Caco-2 (cell line): ENCODE measurements at regions not wholly inside any gene's neighbourhood (a gene's known extent, or its start where the extent isn't known, plus 50 kb on each side); places are given as distances from the start of the nearest gene placed in this dataset.

Experiments used
- BruUV-seq: library from RNA; stranded (reverse); fragments of 400-500 nt; replicated peaks from 2 replicates; lab custom pipeline; 2021; lab: Mats Ljungman, UMichigan
- CTCF ChIA-PET: fragments of 300-600 bp; sonication (Branson Sonifier 250); formaldehyde crosslinking; loops from one replicate; lab custom pipeline; 2022; ENCODE audit warnings: antibody characterized with exemption; lab: Charles Lee
- POLR2A ChIA-PET: fragments of 300-600 bp; sonication (Branson Sonifier 250); formaldehyde crosslinking; loops from one replicate; lab custom pipeline; 2022; ENCODE audit warnings: antibody characterized with exemption; lab: Charles Lee
- DNase-seq, 2 experiments: peaks; one replicate each; pipeline versions ENCODE4 v3.0.0 to v3.0.0-alpha.2; 2020 to 2022
- H3K27me3 ChIP-seq: replicated peaks from 2 replicates; pipeline ENCODE4 v1.6.0; 2011; ENCODE audit warnings: low read length; ENCODE audit not compliant: control insufficient read depth, insufficient read depth
- H3K36me3 ChIP-seq: 2 replicates; pipeline ENCODE4 v1.5.1; 2011; ENCODE audit warnings: low read length; ENCODE audit not compliant: control insufficient read depth, insufficient read depth
- H3K4me1 ChIP-seq: fragments of 250-450 bp; sonication (Bioruptor Pico); 2 replicates; pipeline ENCODE4 v1.5.1; 2020; ENCODE audit warnings: mild to moderate bottlenecking
- H3K4me3 ChIP-seq: 2 replicates; pipeline ENCODE4 v1.5.1; 2011; ENCODE audit warnings: low read depth, mild to moderate bottlenecking, control low read depth, low read length
- H3K9me3 ChIP-seq: fragments of 250-450 bp; sonication (Bioruptor Pico); 2 replicates; pipeline ENCODE4 v1.5.1; 2020; ENCODE audit warnings: mild to moderate bottlenecking, moderate library complexity
- H3K27ac Mint-ChIP-seq: one replicate; pipeline ENCODE4 v1.8.0; 2022; ENCODE audit warnings: mixed read lengths; ENCODE audit not compliant: unreplicated experiment
- H3K27me3 Mint-ChIP-seq: one replicate; pipeline ENCODE4 v1.8.0; 2022; ENCODE audit warnings: mixed read lengths; ENCODE audit not compliant: insufficient read depth, unreplicated experiment
- H3K36me3 Mint-ChIP-seq: one replicate; pipeline ENCODE4 v1.8.0; 2022; ENCODE audit warnings: mild to moderate bottlenecking, mixed read lengths; ENCODE audit not compliant: insufficient read depth, unreplicated experiment
- H3K4me1 Mint-ChIP-seq: one replicate; pipeline ENCODE4 v1.8.0; 2022; ENCODE audit warnings: low read depth, mixed read lengths; ENCODE audit not compliant: unreplicated experiment
- H3K4me3 Mint-ChIP-seq: one replicate; pipeline ENCODE4 v1.8.0; 2022; ENCODE audit warnings: mild to moderate bottlenecking, moderate library complexity, mixed read lengths; ENCODE audit not compliant: unreplicated experiment
- H3K9me3 Mint-ChIP-seq: one replicate; pipeline ENCODE4 v1.8.0; 2022; ENCODE audit warnings: mixed read lengths; ENCODE audit not compliant: unreplicated experiment
- CTCF ChIP-seq, 2 experiments: fragments of 200-600 bp in 1 of 2; IDR thresholded peaks; 1 replicate in 1 of 2; 2 replicates in 1 of 2; pipeline versions ENCODE4 v1.5.1 to v1.8.0; 2011 to 2022; ENCODE audit warnings: antibody characterized with exemption in 1 of 2, control low read depth in 1 of 2, inconsistent platforms in 1 of 2, low read depth in 1 of 2, low read length in 1 of 2, mild to moderate bottlenecking in 1 of 2, moderate library complexity in 1 of 2; ENCODE audit not compliant: insufficient read depth in 1 of 2, severe bottlenecking in 1 of 2, unreplicated experiment in 1 of 2
- intact Hi-C: fragments of 100-400 bp; cut with micrococcal nuclease; formaldehyde crosslinking; loops from one replicate; pipeline ENCODE4 v1.10.0; 2022; ENCODE audit not compliant: unreplicated experiment

GRCh38 chr18:73549236-73549635, 598.4 kb downstream of the FBXO15 start:
- Mint-ChIP-seq H3K4me3 (no peak overlapping the region), H3K4me1 (no peaks in the 10 kb centered on the region), H3K27ac (no peak overlapping the region), H3K27me3 (no peaks in the 10 kb centered on the region), H3K9me3 (no peaks in the 10 kb centered on the region), H3K36me3 (no peaks in the 10 kb centered on the region)
- TF ChIP-seq CTCF (IDR thresholded peaks at IDR 0.05; ENCODE audit: insufficient read depth in 1 of 2, low read depth in 1 of 2, low read length in 1 of 2, severe bottlenecking in 1 of 2, unreplicated experiment in 1 of 2): no peak
- Histone ChIP-seq H3K4me1 (no peaks in the 10 kb centered on the region), H3K9me3 (no peaks in the 10 kb centered on the region), H3K4me3 (no peak overlapping the region), H3K36me3 (no peaks in the 10 kb centered on the region), H3K27me3 (no peaks in the 10 kb centered on the region)
- no peak for DNase-seq
- no TSS peak for BruUV-seq
- CTCF ChIA-PET: no interaction called here
- intact Hi-C loops: no loop called here
- POLR2A ChIA-PET: no interaction called here

GRCh38 chr18:73545472-73545871, 602.2 kb downstream of the FBXO15 start:
- intact Hi-C loops: no loop called here
- no peak overlapping the region for H3K4me3 ChIP-seq
- BruUV-seq: no TSS peak
- H3K4me1 Mint-ChIP-seq: no peaks in the 10 kb centered on the region
- DNase-seq: no peak
- no peaks in the 10 kb centered on the region for H3K27me3 Mint-ChIP-seq
- H3K9me3 Mint-ChIP-seq: no peaks in the 10 kb centered on the region
- no peaks in the 10 kb centered on the region for H3K9me3 ChIP-seq
- no peak overlapping the region for H3K27ac Mint-ChIP-seq
- no peak for TF ChIP-seq CTCF (IDR thresholded peaks at IDR 0.05; ENCODE audit: insufficient read depth in 1 of 2, low read depth in 1 of 2, low read length in 1 of 2, severe bottlenecking in 1 of 2, unreplicated experiment in 1 of 2)
- no peak overlapping the region for H3K4me3 Mint-ChIP-seq
- no peaks in the 10 kb centered on the region for H3K27me3 ChIP-seq
- H3K36me3 Mint-ChIP-seq: no peaks in the 10 kb centered on the region
- no peaks in the 10 kb centered on the region for H3K4me1 ChIP-seq
- H3K36me3 ChIP-seq: no peaks in the 10 kb centered on the region
- ChIA-PET CTCF (no interaction called here), POLR2A (no interaction called here)

GRCh38 chr18:73544617-73545016, 603.0 kb downstream of the FBXO15 start:
- no peaks in the 10 kb centered on the region for H3K36me3 Mint-ChIP-seq
- no peaks in the 10 kb centered on the region for H3K4me1 ChIP-seq
- DNase-seq: no peak
- no peaks in the 10 kb centered on the region for H3K4me1 Mint-ChIP-seq
- H3K27me3 ChIP-seq: no peaks in the 10 kb centered on the region
- no peak overlapping the region for H3K27ac Mint-ChIP-seq
- no TSS peak for BruUV-seq
- H3K9me3 ChIP-seq: no peaks in the 10 kb centered on the region
- TF ChIP-seq CTCF (IDR thresholded peaks at IDR 0.05; ENCODE audit: insufficient read depth in 1 of 2, low read depth in 1 of 2, low read length in 1 of 2, severe bottlenecking in 1 of 2, unreplicated experiment in 1 of 2): no peak
- POLR2A ChIA-PET: no interaction called here
- CTCF ChIA-PET: no interaction called here
- H3K4me3 ChIP-seq: no peak overlapping the region
- H3K27me3 Mint-ChIP-seq: no peaks in the 10 kb centered on the region
- intact Hi-C loops: no loop called here
- no peaks in the 10 kb centered on the region for H3K9me3 Mint-ChIP-seq
- H3K4me3 Mint-ChIP-seq: no peak overlapping the region
- no peaks in the 10 kb centered on the region for H3K36me3 ChIP-seq
